GM19025 (cell line): ENCODE measurements at regions not wholly inside any gene's neighbourhood (a gene's known extent, or its start where the extent isn't known, plus 50 kb on each side); places are given as distances from the start of the nearest gene placed in this dataset.
A peak's percentile ranks its signal among the peaks of the same experiment; 100 is the strongest.
"Not testable (repeated sequence)": the region's sequence is repeated elsewhere in the genome, so short reads cannot be mapped to it uniquely, and the experiment has no call there.

ENCODE experiments used
- ATAC-seq: cut with Tn5 transposase; IDR thresholded peaks from one replicate; pipeline ENCODE4 v1.9.1; 2021; ENCODE audit warnings: mild to moderate bottlenecking, low read depth, moderate library complexity; ENCODE audit not compliant: unreplicated experiment

DNA sequence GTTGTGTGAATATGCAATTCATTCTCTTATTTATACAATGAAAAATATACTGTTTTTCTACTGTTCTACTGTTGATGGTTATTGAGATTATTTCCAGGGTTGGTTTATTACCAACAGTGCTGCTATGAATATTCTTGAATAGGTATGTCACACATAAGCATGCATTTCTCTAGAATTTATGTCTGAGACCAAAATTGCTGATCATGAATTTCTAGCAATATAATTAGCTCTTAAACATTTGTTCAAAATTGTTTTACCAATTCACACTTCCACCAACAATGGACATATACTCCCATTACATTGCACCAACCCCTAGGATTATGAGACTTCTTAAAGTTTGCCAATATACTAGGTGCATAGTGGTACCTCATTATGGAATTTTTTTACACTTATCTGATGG lies 164.1 kb upstream of the KCNQ5 start:
- no peak for ATAC-seq

DNA sequence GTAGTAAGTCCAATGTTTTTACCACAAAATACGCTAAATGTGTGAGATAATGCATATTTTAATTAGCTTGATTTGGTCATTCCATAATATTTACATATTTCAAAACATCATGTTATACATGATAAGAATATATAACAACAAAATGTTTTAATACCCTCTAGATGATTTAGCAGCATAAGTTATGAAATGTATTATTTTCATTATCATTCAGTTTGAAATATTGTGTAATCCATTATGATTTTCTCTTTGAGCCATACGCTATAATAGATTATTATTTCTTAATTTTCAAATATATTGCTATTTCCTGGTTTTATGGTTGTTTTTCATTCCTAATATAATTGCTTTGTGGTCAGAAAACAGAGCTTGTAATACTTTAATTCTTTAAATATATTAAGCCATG lies 163.3 kb upstream of the KCNQ5 start:
- no peak for ATAC-seq

DNA sequence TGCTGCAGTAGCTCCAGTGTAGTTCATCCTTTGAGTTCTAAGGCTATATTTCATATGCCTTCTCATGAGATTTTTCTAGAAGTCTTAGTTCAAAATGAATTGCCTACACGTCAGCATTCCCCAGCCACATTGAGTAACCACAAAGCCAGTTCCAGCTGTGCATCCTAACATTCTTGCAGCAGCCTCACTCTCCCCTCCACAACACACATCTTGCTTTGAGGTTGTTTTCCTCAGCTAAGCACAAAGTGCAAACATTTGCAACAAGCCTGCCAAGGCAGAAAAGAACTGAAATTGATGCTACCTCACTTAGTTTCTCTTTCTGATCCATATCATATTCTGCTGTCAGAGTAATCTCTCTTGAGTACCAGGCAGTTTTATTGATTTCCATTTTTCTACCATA lies 160.7 kb upstream of the KCNQ5 start:
- no peak for ATAC-seq

DNA sequence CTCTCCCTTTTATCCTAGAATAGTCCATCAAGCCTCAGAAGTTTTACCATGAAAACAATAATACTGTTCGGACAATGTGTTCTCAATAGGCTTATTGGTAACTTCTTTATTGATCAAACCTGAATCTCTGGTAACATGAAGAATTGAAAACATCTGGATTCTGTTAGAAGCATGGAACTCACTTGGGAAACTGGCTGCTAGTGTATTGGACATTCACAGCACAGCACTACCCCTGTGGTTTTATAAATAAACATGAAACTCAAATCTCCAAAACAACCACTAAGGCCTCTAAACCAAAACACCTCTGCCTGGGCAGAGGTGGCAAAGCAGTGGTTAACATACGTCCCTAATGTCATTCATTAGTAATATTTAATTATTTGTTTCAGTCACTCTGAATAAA lies 157.6 kb upstream of the KCNQ5 start:
- no peak for ATAC-seq

DNA sequence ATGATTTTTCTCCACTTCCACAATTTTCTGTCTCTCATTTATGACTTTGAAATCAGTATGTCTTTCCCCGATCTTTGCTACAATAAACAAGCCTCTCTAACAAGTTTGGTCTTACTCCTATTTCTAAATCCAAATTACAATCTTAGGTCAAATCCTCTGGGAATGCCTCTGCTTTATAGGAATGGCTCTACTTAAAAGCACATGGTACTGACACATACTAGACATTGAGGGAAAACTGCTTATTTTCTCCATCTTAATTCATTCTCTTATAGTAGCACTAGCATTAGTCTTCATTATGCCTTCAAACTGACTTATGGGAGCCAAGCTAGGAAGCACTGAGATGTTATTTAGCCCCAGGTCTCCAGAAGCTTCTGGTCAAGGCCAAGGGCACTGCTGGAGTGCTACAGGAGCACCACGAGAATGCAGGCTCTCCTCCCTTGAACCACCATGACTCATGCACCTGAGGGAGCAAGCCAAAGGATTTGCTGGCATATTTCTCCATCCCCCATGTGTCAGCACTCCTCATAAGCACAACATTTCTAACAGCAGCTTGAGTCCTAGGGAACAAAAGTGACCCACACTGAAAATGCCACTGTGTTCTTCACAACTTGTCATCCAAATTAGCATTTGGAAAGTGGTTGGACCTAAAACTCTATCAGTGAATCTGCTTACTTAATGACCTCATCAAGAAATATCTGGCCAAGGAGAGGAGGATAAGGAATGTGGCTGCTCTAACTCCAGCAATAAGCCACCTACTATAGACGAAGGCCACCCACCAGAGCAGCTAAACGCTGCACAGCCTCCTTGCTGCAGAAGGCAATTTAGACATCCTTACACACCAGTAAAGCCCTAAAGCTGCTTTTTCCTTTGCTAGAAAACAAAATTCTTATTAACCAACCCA lies 156.8 kb upstream of the KCNQ5 start:
- no peak for ATAC-seq

DNA sequence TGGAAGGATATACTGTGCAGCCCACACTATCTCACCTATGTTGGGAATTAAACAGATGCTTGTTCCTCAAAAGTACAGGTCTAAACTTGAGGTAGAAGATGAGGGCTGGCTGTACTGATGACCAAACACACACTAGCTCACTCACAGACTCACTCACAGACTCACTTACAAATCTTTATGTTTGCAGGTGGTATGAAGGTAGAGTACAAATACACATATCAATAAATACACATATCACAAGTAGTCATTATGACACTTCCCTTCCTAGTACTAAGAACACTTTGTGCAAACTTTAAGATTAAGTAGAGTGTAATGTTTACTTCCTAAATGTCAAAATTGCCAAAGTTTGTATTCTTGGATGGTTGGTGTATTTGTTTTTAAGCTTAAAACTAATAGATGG lies 155.4 kb upstream of the KCNQ5 start:
- ATAC-seq = no peak

DNA sequence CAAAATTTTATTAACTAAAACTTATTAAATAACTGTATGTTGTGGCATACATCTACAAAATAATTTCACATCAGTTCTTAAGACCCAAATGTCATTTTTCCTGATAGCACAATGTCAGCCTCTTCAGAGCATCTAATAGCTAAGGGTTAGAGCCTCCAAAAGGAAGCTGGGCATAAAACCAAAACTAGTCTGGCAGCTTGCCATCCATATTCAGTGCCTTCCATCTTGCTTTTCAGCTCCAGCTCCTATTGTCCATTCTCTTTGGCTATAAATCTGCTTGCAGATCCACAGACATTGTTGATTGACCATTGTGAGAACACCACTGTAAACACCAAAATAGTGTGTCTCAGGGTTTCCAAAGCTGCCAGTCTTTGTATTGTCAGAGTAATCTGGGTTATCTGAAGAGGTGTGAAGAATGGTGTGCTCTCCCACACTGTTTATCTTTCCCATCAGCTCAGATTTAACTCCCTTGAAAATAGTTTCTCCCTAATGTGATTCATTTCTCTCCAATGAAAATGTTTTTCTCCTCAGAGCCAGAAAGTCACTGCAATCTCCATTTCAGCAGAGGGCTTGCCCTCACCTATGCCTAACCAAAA lies 154.8 kb upstream of the KCNQ5 start:
- no peak for ATAC-seq

DNA sequence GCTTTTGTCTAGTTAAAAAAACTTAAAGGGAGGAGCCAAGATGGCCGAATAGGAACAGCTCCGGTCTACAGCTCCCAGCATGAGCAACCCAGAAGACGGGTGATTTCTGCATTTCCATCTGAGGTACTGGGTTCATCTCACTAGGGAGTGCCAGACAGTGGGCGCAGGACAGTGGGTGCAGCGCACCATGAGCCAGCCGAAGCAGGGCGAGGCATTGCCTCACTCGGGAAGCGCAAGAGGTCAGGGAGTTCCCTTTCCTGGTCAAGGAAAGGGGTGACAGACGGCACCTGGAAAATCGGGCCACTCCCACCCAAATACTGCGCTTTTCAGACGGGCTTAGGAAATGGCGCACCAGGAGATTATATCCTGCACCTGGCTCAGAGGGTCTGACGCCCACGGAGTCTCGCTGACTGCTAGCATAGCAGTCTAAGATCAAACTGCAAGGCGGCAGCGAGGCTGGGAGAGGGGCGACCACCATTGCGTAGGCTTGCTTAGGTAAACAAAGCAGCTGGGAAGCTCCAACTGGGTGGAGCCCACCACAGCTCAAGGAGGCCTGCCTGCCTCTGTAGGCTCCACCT lies 152.4 kb upstream of the KCNQ5 start:
- not testable (repeated sequence) for ATAC-seq

DNA sequence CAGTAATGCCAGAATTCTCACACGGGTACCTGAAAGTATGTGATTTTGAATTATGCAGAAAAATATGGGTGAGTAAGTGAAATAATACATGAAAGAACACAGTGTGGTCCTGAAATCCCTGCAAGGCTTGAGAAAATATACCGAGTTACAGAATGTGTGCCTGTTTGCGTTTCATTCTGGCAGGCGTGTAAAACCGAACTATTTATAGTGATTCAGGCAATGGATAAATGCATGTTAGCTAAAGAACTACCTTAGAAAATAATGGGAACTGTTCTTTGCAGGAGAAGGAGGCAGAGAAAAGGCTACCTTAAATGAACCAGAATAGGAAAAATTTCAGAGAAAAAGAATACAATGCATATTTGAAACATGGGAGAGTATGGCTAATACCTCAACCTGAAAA lies 145.8 kb upstream of the KCNQ5 start:
- ATAC-seq = no peak

DNA sequence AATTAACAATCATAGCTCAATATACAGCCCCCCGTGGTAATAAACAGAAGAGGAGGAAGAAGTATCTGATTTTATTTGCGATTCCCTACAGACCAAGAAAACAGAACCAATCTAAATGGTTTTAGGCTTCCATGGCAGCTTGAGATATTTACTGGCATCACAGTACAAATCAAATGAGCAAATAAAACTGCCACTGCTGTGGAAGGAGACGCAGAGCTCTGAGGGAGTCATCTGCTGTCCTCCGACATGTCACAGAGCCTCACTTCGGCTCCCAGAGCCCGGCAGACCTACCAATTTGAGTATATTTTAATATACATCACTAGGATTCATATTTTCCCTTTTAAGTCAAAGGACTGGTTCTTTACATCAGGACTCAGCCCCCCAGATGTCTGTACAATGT lies 145.2 kb upstream of the KCNQ5 start:
- no peak for ATAC-seq

DNA sequence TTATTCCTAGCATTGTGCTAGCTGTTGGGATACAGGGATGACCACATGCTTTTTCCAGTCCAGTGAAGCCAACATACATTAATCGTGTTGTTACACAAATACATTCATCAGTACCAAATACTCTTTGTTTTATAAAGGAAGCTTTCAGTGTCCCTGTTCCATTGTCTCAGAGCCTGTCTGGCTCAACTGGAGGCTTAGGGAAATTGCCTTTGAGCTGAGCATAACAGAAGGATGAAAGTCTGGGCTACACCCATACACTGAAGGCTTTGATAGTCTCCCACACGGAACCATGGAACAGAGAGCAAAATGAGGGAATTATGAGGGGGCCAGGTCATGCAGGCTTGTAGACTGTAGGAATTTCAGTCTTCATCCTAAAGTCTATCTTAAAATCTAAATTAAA lies 126.4 kb upstream of the KCNQ5 start:
- no peak for ATAC-seq

DNA sequence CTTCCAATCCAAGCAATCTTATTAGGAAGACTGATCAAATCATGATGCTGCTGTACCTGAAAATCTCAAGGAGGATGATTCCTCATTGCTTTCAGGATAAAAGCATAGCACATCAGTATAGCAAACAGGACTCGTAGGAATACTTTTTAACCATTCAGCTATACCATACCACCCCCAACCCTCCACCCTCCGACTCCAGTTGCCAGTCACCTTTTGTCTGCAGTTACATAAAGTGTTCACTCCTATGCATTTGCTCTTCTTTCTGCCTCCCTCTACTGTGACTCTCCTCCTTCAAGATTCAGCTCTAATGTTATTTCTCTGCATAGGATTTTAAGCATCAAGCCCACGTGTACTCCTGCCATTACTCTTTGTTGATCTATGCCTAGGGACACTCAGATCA lies 124.7 kb upstream of the KCNQ5 start:
- ATAC-seq = no peak

DNA sequence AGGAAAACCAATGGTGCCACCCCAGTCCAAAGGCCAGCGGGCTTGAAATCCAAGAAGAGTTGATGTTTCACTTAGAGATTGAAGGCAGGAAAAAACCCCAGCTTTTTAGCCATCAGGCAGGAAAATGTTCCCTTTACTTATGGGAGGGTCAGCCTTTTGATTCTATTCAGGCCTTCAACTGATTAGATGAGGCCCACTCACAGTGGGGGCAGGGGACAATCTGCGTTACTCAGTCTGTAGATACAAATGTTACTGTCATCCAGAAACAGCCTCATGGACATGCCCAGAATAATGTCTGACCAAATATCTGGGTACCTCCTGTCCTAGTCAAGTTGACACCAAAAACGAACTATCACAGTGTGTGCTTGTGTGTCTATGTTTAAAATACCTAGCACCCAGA lies 121.2 kb upstream of the KCNQ5 start:
- no peak for ATAC-seq

DNA sequence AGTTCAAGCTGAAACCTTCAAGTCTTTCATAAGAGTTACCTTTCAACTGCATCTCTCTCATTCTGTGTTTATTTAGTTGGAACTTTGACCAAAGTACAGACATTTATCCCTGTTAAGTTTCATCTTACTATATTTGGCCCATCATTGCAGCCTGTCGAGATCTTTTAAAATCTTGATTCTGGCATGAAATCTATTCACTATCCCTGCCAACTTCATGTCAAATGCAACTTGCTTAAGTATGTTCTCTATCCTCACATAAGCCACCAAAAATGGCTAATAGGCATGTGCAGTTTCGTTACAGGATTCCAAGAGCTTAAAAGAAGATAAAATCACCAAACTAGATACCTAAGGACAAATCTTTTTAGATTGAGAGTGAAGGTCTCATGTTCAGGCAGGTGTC lies 117.5 kb upstream of the KCNQ5 start:
- no peak for ATAC-seq

DNA sequence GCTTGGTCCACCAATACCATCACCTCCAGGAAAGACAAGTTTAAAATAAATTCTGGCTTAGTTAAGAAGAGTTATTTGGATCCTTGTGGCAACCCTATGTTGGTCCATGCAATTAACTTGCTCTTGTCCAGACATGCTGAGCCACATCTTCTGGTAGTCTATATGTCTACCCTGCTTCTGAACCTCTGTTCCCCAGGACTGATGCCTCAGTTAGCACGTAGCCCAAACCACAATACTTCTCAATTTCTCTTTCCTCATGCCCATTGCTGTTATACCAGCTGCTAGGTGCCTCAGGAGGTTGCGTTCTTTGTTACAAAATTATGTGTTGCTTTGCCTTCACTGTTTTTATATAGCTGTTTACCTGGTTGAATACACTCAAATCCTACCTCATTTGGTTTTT lies 116.4 kb upstream of the KCNQ5 start:
- ATAC-seq = no peak

DNA sequence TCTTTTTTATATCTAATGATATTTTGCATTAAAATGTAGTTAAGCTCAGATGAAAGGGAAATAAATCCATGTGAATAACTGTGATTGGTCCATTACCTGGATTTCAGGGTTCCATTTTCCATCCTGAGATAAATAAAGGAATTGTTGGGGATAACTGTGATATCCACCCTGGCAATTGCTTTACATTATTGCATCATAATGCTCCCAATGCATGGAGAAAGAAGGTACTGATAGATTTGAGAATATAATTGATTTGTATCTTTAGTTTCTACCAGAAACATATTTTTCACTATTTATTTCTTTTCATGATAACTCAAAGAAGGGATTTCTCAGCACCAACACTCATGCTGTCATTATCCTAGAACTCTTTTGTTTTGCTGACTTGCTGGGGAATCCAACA lies 102.0 kb upstream of the KCNQ5 start:
- ATAC-seq = no peak

DNA sequence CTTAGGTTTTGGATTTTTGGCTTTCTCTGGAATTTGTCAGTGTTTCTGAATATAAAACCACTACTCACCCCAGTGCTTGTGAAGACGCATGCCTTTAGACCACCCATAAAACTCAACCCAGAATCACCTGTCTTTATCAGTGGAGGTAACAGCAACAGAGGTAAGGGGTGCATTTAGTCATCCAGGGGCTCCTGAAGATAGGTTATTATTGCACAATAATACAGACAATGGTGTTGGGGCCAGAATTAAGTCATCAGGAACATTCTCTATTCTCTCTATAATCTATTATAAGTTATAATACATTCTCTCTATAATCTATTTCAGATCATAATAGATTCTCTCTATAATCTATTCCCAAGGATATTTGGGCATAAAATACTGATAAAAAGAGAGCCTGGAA lies 100.2 kb upstream of the KCNQ5 start:
- ATAC-seq = no peak

DNA sequence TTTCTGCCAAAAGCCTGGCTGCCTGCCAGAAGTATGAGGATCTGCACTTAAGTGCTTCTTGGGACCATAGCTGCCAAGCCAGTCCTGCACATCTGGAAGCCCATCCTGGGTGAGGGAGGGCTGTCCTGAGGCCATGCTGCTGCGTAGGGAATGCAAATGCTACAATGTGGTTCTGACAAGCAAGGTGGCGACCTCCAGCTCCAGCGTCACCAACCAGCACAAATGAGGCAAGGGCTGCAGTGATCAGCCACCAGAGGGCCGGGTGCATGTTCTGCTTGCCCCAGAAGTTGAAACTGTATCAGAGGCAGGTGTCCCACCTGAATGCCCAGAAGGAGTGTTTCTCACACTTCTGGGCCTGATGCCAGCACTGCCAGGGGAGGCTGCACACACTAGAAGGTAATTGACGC lies 99.1 kb upstream of the KCNQ5 start:
- peak; percentile 51 for ATAC-seq

DNA sequence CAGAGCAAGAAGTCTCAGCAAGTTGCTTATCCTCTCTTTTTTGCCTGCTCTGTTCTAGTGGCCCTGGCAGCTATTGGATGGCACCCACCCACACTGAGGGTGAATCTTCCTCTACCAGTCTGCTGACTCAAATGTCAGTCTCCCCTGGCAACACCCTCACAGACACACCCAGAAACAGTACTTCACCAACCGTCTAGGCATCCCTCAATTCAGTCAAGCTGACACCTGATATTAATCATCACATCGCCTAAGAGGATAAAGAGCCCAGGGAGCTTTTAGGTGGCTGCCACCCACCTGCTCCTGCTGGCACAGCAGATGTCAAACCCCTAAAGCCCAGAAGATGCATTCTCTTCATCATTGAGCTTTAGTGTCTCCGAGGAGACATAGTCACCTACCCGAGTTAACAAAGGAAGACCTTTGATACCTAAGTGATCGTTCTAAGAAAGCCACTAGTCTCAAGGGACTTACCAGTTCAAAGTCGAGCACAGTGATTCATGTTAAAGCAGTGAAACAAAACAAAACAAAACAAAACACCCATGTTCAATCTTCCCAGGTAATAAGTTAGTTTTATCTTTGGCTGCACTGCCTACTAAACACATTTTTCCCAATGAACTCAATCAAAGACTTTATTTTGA lies 97.7 kb upstream of the KCNQ5 start:
- ATAC-seq = peak; percentile 73

DNA sequence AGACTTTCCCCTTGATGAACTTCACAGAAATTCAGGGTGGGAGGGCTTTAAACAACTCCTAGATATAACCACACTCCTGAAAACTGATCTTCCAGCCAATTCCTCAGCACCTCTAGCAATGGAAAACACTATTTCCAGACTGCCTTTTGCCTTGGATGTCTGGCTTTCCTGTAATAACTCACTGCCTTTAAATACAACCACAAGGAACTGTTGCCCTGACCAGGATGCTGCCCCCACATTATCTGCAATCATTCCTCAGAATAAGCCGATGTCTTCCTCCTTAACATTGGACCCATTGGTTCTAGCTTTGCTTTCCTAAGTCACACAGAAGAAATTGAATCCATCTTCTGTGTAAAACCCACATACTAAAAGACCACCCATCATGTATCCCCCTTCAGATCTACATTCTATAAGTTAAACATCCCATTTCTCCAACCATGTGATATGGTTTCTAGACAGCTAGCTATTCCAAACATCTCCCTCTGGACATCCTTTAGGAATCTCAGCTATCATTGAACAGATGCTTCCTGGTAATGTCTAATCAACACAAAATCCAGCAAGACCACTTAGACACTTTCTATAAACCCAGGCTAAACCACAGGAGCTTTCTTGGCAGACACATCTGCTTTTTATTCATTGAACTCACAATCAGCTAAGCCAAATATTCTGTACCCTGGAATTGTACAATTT lies 95.9 kb upstream of the KCNQ5 start:
- no peak for ATAC-seq

DNA sequence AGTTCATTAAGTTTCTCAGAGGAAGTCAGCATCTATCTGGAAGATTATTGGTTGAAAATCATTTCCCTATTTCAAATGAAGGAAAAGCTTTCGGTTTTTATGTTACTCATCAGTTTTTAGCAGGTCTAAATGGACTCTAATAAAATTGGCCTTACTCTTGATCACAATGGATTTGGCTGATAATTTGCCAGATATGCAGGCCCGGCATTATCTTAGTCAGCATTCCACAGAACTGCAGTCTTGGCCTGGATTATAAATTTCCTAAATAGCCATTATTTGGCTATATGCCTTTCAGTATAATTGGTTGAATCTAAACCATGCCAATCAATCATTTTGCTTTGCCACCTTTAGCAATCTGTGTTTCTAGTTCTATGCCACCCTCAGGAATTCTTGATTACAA lies 91.7 kb upstream of the KCNQ5 start:
- ATAC-seq = no peak
